Esophagus squamous epithelium (tissue), 4 donors: ENCODE measurements at regions not wholly inside any gene's neighbourhood (a gene's known extent, or its start where the extent isn't known, plus 50 kb on each side); places are given as distances from the start of the nearest gene placed in this dataset.

Source experiments
- CTCF ChIP-seq, 6 experiments: fragments of 450-650 bp in 4 of 6; fragments of 200-600 bp in 2 of 6; sonication (generic) in 2 of 6; IDR thresholded peaks; one replicate each; pipeline ENCODE4 v1.5.1; 2016 to 2019; ENCODE audit warnings: antibody characterized with exemption in 6 of 6, mild to moderate bottlenecking in 4 of 6, moderate library complexity in 4 of 6
- POLR2A ChIP-seq, 4 donors: fragments of 450-650 bp; IDR thresholded peaks; one replicate each; pipeline ENCODE4 v1.6.1; 2017; ENCODE audit warnings: antibody characterized with exemption in 4 of 4, mild to moderate bottlenecking in 4 of 4, moderate library complexity in 3 of 4

GRCh38 chr14:104514156-104514848 is 65.3 kb upstream of the C14orf180 start:
- no peak for TF ChIP-seq POLR2A (IDR thresholded peaks at IDR 0.05)
- no peak for TF ChIP-seq CTCF (IDR thresholded peaks at IDR 0.05)
